AG09319 (cell line): ENCODE measurements at regions not wholly inside any gene's neighbourhood (a gene's known extent, or its start where the extent isn't known, plus 50 kb on each side); places are given as distances from the start of the nearest gene placed in this dataset.

Experiments
- DNase-seq: peaks from one replicate; pipeline ENCODE4 v3.0.0-alpha.2; 2010; ENCODE audit warnings: low read depth; ENCODE audit errors: extremely low read depth
- CTCF ChIP-seq: IDR thresholded peaks from 2 replicates; pipeline ENCODE4 v1.5.1; 2011; ENCODE audit warnings: low read depth, mild to moderate bottlenecking, inconsistent platforms, low read length, moderate library complexity

GRCh38 chr1:29444081-29444715 is 207.9 kb downstream of the PTPRU start:
- no peak for DNase-seq
- no peak for TF ChIP-seq CTCF

GRCh38 chr1:29441916-29442668 is 205.8 kb downstream of the PTPRU start:
- no peak for TF ChIP-seq CTCF
- DNase-seq = no peak

- no peak for TF ChIP-seq CTCF
- DNase-seq = no peak
Measured at GRCh38 chr1:29439615-29440014, 203.3 kb downstream of the PTPRU start.

DNA sequence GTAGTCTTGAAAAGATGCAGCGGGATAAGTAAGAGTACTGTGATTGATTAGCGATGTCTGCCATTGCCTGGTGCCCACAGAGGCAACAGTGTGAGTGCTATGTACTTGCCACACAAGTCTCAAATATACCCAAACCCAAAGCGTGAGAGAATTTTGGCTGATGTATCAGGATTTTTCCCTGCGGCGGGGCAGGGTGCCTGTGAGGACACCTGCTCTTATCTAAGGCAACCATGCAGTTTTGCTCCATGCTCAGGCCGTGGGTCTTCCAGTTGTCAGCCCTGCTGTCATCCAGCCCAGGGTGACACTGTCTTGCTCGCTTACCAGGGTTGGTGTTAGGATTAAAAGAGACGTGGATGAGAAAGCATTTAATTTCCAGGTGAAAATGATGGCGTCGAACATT is 202.7 kb downstream of the PTPRU start:
- DNase-seq = no peak
- no peak for TF ChIP-seq CTCF

DNA sequence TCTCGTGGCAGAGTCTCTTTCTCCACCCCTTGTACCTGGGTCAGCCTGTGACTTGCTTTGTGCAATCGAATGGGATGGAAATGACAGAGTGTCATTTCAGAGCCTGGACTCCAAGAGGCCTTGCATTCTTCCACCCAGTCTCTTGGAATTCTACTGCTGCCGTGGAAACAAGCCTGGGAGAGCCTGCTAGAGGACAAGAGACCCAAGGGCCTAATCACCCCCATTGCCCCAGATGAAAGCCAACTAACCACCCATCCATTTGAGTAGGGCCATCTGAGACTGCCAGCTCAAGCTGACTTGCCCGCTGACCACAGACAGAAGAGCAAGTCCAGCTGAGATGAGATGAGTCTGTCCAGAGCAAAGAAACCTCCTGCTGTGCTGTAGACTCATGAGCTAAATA is 201.6 kb downstream of the PTPRU start:
- no peak for TF ChIP-seq CTCF
- no peak for DNase-seq

DNA sequence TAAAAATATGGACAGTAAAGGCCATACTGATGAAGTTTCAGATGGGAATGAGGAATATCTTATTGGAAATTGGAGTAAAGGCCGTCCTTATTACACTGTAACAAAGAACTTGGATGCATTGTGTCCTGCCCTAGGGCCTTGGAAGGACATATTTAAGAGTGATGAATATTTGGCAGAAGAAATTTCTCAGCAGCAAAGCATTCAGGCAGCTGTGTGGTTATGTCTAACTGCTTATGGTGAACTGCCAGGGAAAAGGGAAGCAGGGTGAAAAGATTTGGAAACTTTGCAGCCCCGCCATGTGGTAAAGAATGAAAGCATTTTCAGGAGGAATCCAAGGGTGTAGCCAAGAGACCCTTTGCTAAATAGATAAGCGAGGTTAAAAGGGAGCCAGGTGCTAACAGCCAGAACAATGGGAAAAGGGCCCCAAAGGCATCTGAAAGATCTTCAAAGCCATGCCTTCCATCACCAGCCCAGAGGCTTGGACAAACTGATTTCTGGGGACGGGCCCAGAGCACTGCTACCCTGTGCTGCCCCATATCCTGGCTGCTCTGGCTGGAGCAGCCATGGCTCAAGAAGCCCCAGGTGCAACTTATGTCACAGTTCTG is 200.0 kb downstream of the PTPRU start:
- DNase-seq = no peak

More for the DNA sequence above, 200.0 kb downstream of the PTPRU start:
- TF ChIP-seq CTCF = no peak
